Daoy (cell line): ENCODE measurements at regions not wholly inside any gene's neighbourhood (a gene's known extent, or its start where the extent isn't known, plus 50 kb on each side); places are given as distances from the start of the nearest gene placed in this dataset.
"Not testable (repeated sequence)": the region's sequence is repeated elsewhere in the genome, so short reads cannot be mapped to it uniquely, and the experiment has no call there.

Experiments
- DNase-seq: peaks from one replicate; pipeline ENCODE4 v3.0.0-alpha.2; 2015; ENCODE audit warnings: low read depth

DNA sequence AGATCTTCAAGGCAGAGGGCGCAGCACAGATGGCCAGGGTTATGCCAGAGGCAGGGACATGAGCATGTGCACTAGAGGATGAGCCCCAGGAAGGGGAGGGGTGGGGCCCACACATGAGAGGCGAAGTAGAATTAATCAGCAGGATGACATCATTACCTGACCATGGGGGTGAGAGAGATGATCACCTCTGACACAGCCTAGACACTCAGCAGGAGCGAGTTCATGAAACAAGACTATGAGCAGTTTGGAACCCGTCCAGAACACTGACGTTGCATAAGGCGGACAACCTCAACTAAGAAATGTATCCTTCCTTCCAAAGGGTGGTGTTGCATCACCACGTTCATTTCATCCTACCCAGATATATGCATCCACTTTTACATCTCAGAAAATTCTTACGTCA is 446.7 kb upstream of the TENM3 start:
- DNase-seq: peak; percentile 79

DNA sequence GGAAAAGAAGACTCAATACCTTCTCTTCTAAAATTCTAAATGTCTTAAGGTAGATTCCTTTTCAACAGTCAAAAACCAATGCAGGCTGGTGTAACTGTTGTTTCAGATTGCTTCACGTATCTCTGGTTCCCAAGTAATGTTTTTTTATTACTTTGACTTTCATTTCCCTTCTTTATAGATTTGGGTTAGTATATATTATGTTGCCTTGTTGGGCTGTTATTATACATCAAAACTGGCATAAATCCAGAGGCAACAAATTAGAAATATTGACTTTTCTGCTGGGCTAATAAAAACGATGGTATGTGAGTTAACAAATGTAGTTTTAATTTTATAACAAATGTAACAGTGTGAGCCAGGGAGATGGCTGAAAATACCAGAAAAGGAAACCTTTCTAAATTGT is 444.7 kb upstream of the TENM3 start:
- DNase-seq: no peak

DNA sequence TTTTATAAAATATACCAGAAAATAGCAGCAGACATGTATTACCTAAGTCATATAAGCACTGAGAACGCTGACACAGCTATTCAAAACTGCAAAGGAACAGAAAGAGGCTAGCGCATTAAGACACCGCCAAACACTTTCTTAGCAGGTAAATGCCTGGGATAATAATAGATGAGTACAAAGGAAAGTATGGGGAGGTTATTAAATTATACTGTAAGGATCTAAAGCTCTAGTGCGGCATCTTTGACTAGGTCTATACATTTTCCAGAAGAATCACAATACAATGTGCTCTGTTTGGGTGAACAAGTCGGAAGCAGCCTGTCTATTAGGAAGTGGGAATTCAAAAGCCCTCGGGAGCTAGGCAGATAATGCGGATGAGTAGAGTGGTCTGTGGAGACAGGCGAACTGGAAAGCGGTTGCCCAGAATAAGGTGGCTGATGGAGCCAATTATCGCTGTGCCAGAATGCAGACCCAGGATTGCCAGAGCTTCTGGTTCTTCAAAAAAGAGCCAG is 443.6 kb upstream of the TENM3 start:
- DNase-seq: no peak

DNA sequence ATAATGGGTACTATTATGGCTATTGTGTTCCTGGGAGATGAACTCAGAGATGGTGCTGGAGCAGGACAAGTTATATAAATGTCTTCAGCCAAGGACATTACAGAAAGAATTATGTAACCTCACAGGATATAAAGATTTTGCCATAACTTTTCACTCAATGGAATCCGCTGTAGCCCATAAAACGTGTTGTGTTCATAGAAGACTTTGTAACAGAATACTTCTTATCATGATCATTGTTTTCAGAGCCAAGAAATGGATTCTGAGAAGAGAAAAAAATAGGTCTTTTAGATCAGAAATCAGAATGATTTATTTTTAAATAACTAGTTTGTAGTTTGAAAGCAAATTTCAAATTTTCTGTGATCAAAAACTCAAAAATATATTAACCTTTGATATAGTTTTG is 441.0 kb upstream of the TENM3 start:
- no peak for DNase-seq

DNA sequence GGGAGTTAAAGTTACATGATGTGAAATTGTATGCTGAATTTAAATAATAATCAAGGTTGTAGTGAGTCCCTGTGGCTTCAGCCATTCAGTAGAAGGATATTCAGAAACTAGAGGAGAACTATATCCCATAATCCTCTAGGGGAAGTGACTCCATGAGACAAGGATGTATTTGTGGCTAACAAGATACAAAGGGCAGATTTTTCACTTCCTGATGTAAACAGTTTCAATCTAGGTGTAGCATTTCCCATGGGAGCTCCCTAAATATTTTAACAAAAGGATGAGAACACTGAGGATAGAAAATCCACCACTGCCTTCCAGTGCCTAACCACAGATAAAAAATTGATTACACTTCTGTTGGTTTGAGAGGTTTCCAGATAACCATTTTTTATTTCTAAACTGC is 435.4 kb upstream of the TENM3 start:
- DNase-seq: no peak

DNA sequence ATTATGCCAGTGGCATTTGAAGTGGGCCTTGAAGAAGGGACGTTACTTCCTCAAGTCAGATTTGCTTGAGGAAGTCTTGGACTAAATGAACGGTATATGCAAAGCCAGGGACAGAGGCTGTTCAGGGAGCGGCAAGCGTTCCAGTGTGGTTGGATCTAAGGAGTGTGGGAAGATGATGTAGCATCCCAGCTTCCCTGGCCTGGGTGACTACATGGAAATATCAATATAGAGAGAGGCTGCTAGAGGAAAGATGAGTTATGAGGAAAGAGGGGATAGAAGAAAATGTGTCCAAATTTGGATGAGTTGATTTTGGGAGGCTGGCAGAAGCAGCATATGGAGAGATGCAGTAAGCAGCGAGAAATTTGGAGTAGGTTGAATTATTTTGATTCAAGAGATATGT is 432.5 kb upstream of the TENM3 start:
- no peak for DNase-seq

DNA sequence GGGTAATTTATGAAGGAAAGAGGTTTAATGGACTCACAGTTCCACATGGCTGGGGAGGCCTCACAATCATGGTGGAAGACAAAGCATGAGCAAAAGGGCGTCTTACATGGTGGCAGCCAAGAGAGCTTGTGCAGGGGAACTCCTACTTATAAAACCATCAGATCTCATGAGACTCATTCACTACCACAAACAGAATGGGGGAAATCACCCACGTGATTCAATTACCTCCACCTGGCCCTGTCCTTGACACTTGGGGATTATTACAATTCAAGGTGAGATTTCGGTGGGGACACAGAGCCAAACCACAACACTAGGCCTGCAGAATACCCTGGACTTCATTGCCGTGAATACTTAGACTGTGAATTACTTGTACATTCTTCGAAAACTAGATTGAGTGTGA is 431.7 kb upstream of the TENM3 start:
- DNase-seq: not testable (repeated sequence)

DNA sequence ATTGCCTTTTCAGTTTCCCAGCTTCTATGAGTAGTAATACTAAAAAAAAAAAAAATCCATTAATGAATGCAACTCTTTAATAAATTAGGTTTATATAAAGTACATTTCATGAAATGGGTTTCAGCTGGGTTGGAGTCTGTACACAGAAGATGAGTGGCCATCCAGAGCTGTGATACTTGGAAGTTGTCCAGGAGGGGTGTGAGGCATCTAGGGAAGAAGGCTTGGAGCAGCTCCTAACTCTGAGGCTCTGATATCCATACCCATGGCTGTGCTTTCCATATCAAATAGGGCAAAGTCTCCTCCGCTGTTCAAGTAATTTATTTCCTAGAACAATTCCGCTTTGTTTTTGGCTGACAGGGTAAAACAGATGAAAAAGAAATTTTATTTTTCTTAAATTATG is 423.3 kb upstream of the TENM3 start:
- peak; percentile 37 for DNase-seq

DNA sequence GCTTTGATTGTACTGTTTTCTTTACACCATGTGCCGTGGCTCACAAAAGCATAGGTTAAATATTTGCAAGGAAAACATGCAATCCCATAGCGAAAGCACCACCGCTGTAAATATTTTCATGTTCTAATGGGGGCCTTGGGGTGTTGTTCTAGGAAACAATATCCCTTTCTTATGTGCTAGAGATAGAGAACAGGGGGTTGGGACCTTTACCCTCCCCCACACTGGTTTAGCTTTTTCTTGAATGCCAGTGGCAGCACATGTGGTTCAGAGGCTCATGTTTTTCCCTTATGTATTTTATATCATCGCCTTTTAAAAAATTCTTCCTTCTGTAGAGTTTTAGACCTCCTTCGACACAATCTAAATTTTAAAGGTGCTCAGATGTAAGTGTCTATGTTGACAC is 422.6 kb upstream of the TENM3 start:
- DNase-seq: no peak

DNA sequence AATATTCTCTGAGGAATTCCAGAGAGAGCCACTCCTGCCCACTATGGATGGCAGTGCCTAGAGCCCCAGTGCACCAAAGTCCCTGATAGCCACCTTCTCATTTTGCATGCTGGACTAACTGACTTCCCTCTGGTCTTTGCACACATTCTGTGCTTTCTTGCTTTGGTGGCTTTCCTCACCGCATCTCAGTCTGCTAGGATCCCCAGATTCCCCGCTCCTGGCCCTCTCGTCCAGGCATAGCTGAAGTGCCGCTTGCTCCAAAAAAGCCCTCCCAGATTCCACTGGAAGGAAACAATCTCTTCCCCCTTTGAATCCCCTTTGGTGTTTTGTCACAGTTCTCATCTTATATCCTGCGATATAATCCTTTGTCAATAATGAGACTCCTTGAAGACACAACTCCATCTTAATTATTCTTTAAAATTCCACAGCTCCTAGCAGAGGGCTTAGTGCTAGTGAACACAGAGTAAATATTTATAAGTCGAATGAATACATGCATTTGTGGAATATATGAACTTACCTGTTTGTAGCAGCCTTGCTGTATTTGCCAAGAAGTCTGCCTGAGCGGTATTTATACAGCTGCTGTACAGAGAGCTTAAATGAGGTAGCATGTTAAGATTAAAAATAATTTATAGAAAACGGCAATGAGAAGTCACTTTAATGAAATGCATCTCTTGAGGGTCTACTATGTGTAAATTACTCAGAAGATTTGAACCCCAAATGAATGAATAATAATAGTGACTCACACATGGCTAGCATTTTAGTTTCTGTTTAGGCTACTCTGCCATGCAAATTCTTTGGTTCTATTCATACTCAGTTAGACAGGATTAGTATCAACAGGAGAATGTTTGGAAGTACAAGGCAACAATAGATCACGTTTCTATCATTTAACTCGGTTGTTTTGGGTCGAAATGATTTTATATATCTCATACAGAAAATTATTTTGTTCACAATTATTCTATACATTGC is 421.9 kb upstream of the TENM3 start:
- DNase-seq: peak; percentile 20

DNA sequence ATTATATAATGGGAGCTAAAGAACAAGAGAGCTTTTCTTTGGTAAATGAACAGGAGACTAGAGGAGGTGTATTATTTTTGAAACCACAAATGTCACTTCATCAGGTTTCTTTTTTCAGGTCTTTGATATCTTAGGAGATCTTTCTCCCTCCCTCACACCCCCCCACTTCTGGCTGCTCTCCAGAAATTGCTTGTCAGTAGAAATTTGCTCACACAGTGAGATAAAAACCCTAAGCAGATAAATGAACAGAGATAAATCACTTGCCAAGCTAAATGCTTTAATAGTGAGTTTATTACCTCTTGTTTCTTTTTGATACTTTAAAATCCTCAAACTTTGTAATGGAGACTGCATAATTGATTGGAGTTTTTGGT is 421.2 kb upstream of the TENM3 start:
- peak; percentile 31 for DNase-seq

DNA sequence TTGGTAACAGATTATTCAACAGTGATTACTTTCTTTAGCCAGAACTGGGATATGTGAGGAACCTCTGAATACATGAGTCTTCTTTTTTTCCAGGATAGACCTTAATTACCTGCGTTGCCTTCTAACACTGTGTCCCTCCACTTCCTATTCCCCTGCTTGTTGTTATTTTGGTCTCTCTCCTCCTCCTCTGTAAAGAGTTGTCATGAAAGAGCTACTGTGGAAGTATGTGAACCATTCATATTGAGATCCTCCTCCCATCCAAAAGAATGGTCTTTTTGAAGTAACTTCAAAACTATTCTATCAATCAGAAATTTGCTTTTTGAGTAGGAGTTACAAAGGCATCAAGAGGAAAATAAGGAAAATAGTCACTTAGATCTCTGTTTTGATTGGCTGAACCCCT is 420.0 kb upstream of the TENM3 start:
- no peak for DNase-seq

DNA sequence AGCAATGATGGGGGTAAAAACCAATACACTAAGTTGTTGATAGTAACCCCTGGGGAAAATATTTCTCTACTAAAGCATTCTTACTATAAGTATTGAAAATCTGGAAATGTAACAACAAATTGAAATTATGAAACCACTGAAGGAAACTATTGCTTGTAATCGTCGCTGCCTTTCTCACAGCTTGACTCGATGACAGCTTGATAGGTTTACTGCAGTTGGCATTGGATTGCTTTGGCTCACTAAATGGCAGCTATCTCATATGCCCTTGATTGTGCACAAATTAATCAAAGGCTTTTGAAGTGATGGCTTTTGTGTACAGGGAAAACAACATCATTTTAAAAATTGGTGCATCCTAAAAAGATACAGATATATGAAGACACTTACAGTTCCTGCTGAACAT is 419.6 kb upstream of the TENM3 start:
- DNase-seq: no peak

DNA sequence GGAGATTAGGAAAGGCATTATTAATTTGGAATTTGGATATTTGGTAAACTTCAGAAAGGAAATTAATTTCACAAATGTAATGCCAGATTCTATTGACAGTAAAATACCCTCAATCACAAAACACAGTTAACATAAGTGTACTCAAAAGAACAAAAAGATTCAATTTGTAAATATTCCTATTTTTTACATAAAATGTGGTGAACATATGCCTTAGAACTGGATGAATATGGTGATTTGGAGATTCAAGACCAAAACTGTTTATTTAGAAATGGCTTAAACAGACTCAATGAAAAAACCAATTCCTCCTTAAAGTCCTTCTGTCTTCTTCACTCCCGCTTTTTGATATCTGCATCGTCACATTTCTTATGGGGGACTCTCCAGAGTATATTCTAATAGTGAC is 417.6 kb upstream of the TENM3 start:
- no peak for DNase-seq

DNA sequence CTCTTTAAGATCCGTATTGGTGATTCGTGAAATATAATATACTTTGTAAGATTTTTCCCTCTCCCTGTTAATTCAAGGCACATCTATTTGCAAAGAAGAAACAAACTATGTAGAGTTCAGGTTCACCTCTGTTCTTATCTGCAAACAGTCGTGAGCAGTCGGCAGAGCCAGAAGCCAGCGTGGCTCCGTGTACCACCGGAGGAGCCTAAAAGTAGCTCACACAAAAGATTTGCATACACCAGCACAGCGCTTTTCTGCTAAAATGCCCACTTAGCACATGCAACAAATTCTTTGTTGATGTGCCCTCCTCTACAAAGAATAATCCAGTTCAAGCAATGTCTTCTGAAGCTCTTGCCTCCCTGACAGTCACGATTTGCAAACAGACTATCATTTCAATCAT is 416.0 kb upstream of the TENM3 start:
- DNase-seq: no peak

DNA sequence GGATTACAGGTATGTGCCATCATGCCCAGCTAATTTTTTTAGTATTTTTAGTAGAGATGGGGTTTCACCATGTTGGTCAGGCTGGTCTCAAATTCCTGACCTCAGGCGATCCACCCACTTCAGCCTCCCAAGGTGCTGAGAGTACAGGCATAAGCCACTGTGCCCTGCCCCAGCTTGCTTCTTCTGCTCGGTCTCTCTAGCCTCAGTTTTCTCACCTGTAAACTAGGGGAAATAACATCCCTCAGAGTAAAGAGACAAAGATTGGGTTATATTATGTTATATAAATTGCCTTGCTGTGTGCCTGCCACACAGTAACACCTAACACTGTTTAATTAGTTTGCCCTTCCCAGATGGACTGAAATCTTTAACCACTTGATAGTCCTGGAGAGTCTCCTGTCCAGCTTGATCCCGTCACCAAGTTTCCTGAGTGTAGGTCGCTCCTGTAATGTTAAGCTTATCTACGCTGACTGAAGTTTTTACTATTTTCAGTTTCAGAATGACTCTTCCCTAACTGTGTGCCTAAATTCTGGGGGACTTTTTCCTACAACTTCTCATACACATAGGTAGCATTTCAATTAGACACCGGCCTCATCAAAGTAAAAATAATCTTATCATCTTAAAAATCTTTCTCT is 412.7 kb upstream of the TENM3 start:
- no peak for DNase-seq

DNA sequence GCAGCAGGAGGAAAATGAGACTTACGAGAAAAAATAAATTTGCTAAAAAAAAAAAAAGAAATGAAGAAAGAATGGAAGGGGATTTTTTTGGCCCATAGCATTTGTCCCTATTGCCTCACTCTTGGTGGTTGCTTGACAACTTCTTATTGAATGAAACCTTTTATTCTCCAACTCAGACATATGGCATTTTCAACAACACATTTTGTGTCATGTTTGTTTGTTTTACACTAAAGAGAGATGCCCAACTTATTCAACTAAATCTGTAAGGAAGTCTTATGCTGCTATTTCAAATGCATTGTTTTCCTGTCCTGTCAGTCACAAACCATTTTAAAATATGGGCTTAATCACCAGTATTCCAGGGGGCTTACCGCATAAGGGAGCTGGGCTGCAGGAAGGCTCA is 409.1 kb upstream of the TENM3 start:
- no peak for DNase-seq

DNA sequence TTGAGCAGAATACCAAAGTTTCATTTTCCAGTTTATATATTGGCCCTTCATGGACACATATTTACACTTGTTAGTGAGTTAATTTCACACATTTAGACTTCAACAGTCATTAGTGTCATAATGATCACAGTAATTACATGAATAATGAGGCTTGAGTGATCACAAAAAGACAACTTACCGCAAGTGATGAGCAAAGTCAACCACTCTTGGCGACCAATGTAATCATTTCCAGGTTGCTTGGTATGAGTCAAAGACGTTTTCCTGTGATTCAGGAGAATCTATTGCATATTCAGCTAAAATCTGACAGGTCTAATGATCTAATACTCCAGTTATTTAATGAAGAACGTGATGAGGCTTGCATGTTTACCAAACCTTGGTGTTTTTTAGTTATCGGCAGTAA is 407.9 kb upstream of the TENM3 start:
- DNase-seq: no peak

DNA sequence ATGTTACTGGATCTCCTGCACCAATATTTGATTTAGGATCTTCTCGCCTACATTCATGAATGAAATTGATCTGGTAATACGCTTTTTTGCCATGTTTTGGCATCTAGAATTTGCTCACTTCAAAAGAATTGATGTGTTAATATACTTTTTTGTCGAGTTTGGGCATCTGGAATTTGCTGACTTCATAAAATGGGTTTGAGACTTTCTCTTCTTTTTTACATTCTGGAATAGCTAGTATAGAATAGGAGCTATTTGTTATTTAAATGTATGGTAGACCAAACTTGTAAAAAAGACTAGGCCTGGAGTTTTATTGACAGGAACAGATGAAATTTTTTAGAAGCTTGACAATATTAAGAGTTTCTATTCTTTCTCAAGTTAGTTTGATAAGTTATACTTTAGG is 404.9 kb upstream of the TENM3 start:
- no peak for DNase-seq

DNA sequence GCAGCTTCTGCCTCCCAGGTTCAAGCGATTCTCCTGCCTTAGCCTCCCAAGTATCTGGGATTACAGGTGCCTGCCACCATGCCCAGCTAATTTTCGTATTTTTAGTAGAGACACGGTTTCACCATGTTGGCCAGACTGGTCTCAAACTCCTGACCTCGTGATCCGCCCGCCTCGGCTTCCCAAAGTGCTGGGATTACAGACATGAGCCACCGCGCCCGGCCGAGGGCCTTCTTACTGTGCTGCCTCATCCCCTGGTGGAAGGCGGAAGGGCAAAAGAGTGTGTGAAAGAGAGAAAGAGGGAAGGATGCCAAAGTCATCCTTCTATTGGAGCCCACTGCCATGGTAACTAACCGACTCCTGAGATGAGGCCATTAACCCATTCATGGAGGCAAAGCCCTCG is 399.4 kb upstream of the TENM3 start:
- DNase-seq: not testable (repeated sequence)

DNA sequence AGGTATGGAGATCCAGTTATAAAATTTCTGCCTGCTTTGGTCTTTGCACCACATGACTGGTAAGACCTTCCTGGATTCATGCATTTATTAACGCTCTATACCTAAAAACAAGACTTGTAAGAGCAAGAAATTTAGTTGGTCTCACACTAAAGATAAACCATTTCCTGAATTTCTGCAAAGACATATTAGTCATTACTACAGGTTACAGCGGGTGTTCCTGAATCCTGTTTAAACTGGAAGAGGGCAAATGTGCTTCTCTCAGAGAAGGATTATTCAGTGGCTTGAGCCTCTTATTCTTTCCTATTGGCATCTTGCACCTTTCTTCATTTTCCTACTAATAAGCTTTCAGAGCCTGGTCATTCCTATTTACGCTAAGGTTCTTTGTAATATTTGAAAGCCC is 397.6 kb upstream of the TENM3 start:
- DNase-seq: no peak

DNA sequence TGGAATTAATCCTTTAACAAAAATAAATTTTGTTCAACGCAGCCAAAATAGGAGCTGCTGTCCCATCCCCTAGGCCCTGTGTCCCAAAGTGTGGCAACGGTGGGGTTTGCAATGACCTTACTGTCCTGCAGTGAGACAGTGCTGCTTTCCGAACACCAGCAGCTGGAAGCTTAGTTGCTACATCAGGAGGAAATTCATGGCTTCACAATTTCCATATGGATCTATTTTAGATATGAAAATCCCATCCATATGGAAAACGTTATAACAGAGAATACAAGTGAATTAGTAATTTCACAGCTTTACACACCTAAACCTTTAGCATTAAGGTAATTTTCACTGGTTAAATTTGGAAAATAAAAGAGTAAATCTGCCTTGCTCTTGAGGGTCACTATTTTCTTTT is 396.3 kb upstream of the TENM3 start:
- no peak for DNase-seq

DNA sequence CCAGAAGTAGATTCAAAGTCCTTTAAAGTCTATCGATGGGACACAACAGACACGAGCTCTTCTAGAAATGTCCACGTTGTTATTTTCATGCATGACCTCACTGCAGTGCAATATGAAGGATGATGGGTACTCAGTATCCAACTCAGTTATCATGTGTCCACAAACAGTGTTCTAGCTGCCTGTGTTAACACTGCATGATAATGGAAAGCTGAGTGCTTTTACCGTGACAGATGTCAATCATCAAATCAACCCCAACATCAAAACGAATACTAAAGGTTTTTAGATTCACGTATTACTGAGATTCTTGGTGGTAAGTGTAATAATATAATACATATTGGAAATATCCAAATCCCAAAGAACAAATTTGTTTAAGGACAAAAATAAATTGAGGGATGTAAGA is 394.8 kb upstream of the TENM3 start:
- no peak for DNase-seq
